Smooth muscle cell (in vitro differentiated cells): ENCODE measurements at regions not wholly inside any gene's neighbourhood (a gene's known extent, or its start where the extent isn't known, plus 50 kb on each side); places are given as distances from the start of the nearest gene placed in this dataset.

Source experiments
- DNase-seq: peaks from one replicate; lab custom pipeline; 2025; ENCODE audit not compliant: unreplicated experiment; lab: John Stamatoyannopoulos, UW
- H2AFZ ChIP-seq: fragments of 200-600 bp; sonication (generic); 2 replicates; pipeline ENCODE4 v1.6.0; 2016; ENCODE audit warnings: antibody characterized with exemption, low read depth, mild to moderate bottlenecking
- H3F3A ChIP-seq: fragments of 200-600 bp; sonication (generic); 2 replicates; pipeline ENCODE4 v1.6.0; 2017; ENCODE audit warnings: antibody characterized with exemption, low read depth
- H3K27ac ChIP-seq: fragments of 200-600 bp; sonication (generic); 2 replicates; pipeline ENCODE4 v1.5.1; 2016; ENCODE audit warnings: low read depth, mild to moderate bottlenecking
- H3K27me3 ChIP-seq: fragments of 200-600 bp; sonication (generic); 2 replicates; pipeline ENCODE4 v1.6.1; 2016; ENCODE audit warnings: low read depth, mild to moderate bottlenecking
- H3K36me3 ChIP-seq: fragments of 200-600 bp; sonication (generic); 2 replicates; pipeline ENCODE4 v1.5.1; 2016; ENCODE audit warnings: low read depth
- H3K4me1 ChIP-seq: fragments of 200-600 bp; sonication (generic); 2 replicates; pipeline ENCODE4 v1.5.1; 2016; ENCODE audit warnings: low read depth
- H3K4me2 ChIP-seq: fragments of 200-600 bp; sonication (generic); 2 replicates; pipeline ENCODE4 v1.6.0; 2016; ENCODE audit warnings: mild to moderate bottlenecking
- H3K4me3 ChIP-seq: fragments of 200-600 bp; sonication (generic); 2 replicates; pipeline ENCODE4 v1.5.1; 2016; ENCODE audit warnings: mild to moderate bottlenecking
- H3K79me2 ChIP-seq: fragments of 200-600 bp; sonication (generic); 2 replicates; pipeline ENCODE4 v1.6.0; 2016; ENCODE audit warnings: low read depth, mild to moderate bottlenecking
- H3K9ac ChIP-seq: fragments of 200-600 bp; sonication (generic); 2 replicates; pipeline ENCODE4 v1.6.0; 2016; ENCODE audit warnings: low read depth
- H3K9me3 ChIP-seq: fragments of 200-600 bp; sonication (generic); replicated peaks from 2 replicates; pipeline ENCODE4 v1.5.1; 2016; ENCODE audit warnings: low read depth
- H4K20me1 ChIP-seq: fragments of 200-600 bp; sonication (generic); 2 replicates; pipeline ENCODE4 v1.6.0; 2016; ENCODE audit warnings: low read depth
- WGBS: methylation state at CpG from one replicate; pipeline ENCODE4 v1.1.7; 2016; ENCODE audit warnings: low lambda C conversion rate; 5-methylcytosine and 5-hydroxymethylcytosine counted together
- TF ChIP-seq, protein P1 (sequence below): fragments of 200-600 bp; sonication (generic); IDR thresholded peaks from 2 replicates; pipeline ENCODE4 v1.5.1; 2017; ENCODE audit warnings: borderline replicate concordance, mild to moderate bottlenecking, antibody characterized with exemption; ENCODE audit not compliant: insufficient read depth, poor library complexity, severe bottlenecking

DNA sequence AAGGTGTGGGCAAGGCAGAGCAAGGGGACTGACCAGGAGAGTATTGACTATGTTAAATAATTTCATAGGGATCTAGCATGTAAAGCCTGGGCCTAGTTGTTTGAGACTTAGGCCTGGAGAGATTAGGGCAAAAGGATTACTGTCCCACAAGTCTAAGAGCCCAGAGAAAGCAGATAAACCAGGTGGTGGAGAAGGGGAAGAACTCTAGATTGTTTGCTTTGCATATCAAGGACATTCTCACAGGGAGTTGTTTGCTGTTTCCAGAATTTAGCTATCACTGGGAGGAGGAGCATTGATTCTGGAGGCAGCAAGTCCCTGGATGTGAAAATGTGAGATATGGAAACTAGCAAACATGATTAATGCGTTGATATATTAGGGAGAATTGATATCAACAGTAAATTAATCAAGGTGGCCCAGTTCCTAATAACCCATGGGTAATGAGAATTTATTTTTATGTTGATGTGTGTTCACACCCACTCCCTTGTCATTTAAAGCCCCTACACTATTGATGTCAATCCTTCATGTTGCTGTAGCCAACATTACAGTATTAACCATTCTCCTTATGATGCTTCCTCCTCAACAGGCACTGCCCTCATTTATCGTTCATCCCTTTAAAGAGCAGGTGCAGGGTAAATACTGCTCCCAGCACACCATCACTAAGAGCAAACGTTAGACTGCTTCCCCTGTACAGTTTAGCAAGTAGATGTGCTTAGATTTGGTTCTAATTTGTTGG is 1666.7 kb upstream of the FLRT2 start:
- TF ChIP-seq, protein P1, sequence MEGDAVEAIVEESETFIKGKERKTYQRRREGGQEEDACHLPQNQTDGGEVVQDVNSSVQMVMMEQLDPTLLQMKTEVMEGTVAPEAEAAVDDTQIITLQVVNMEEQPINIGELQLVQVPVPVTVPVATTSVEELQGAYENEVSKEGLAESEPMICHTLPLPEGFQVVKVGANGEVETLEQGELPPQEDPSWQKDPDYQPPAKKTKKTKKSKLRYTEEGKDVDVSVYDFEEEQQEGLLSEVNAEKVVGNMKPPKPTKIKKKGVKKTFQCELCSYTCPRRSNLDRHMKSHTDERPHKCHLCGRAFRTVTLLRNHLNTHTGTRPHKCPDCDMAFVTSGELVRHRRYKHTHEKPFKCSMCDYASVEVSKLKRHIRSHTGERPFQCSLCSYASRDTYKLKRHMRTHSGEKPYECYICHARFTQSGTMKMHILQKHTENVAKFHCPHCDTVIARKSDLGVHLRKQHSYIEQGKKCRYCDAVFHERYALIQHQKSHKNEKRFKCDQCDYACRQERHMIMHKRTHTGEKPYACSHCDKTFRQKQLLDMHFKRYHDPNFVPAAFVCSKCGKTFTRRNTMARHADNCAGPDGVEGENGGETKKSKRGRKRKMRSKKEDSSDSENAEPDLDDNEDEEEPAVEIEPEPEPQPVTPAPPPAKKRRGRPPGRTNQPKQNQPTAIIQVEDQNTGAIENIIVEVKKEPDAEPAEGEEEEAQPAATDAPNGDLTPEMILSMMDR: no peak
- no peak for DNase-seq
- Histone ChIP-seq H2AFZ (no peak overlapping the region), H3K9me3 (no peaks in the 10 kb centered on the region), H3K27ac (no peak overlapping the region), H3F3A (no peaks in the 10 kb centered on the region), H3K4me3 (no peak overlapping the region), H3K4me1 (no peaks in the 10 kb centered on the region), H3K9ac (no peak overlapping the region), H3K27me3 (no peaks in the 10 kb centered on the region), H3K36me3 (no peaks in the 10 kb centered on the region), H3K79me2 (no peaks in the 10 kb centered on the region), H4K20me1 (no peaks in the 10 kb centered on the region), H3K4me2 (no peak overlapping the region)
- 87% methylated on average over 3 of the region's 3 CpGs for WGBS

DNA sequence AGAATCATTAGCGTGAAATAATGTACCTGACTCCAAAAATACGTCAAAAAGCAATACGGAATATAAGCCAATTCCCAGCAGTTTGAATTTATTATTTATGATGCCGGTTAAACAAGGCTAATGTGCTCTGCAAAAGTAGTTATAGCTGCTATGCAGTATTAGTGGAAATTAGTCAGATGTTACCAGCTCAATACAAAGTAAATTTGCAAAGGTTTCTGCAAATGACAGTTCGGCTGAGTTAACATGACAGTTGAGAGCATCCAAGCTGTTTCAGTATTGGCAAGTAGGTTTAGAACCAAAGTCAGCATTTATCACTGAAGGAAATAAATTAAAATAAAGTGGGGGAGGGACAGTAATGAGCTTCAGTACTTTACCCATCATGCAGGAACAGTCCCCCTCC is 1665.8 kb upstream of the FLRT2 start:
- no peak overlapping the region for H2AFZ ChIP-seq
- H4K20me1 ChIP-seq: no peaks in the 10 kb centered on the region
- H3K79me2 ChIP-seq: no peaks in the 10 kb centered on the region
- H3K4me2 ChIP-seq: no peak overlapping the region
- H3K9ac ChIP-seq: no peak overlapping the region
- H3K27ac ChIP-seq: no peak overlapping the region
- H3K9me3 ChIP-seq: no peaks in the 10 kb centered on the region
- no peaks in the 10 kb centered on the region for H3F3A ChIP-seq
- no peaks in the 10 kb centered on the region for H3K27me3 ChIP-seq
- WGBS: 96% methylated on average over 5 of the region's 5 CpGs
- TF ChIP-seq, protein P1: no peak
- DNase-seq: no peak
- H3K4me1 ChIP-seq: no peaks in the 10 kb centered on the region
- no peaks in the 10 kb centered on the region for H3K36me3 ChIP-seq
- no peak overlapping the region for H3K4me3 ChIP-seq

DNA sequence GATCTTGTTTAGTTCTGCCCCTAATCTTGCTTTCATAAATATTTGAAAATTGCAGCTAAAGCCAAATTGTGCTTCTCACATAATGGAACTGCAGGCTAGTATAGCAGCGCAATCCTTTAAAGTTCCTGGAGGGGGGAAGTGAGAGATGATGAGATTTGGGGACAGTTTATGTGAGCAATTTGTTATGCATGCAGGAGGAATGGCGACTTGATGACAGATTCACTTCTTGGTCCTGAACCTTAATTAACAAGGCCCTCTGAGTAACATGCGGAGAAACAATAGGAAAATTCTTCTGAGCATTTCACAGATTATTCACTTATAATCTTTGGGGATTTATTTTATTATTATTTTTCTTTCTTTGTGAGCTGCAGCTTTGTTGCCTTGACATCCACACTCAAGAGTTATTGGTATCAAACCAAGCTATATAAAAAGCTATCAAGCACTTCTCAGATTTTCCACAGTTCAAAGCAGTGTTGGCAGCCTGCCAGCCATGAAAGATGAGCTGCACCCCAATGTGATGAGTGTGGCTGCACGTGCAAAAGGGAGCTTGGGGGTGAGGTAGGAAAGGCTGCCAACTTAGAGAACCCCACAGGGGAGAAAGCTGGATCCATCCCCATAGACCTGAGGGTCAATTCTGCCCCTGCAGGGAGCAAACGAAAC is 1662.2 kb upstream of the FLRT2 start:
- WGBS: 79% methylated on average over 5 of the region's 5 CpGs
- TF ChIP-seq, protein P1: no peak
- no peaks in the 10 kb centered on the region for H3K79me2 ChIP-seq

More for the DNA sequence above, 1662.2 kb upstream of the FLRT2 start:
- H3K4me3 ChIP-seq: no peak overlapping the region
- H2AFZ ChIP-seq: no peak overlapping the region
- H3K9me3 ChIP-seq: no peaks in the 10 kb centered on the region
- no peak overlapping the region for H3K4me2 ChIP-seq
- no peaks in the 10 kb centered on the region for H3K36me3 ChIP-seq
- H4K20me1 ChIP-seq: no peaks in the 10 kb centered on the region
- H3F3A ChIP-seq: no peaks in the 10 kb centered on the region
- H3K27me3 ChIP-seq: no peaks in the 10 kb centered on the region
- H3K4me1 ChIP-seq: no peaks in the 10 kb centered on the region
- no peak overlapping the region for H3K27ac ChIP-seq
- no peak overlapping the region for H3K9ac ChIP-seq
- no peak for DNase-seq
